Suprapubic skin (tissue), 4 donors: ENCODE measurements at regions not wholly inside any gene's neighbourhood (a gene's known extent, or its start where the extent isn't known, plus 50 kb on each side); places are given as distances from the start of the nearest gene placed in this dataset.

Experiments used
- DNase-seq, 2 donors: peaks; one replicate each; pipeline ENCODE4 v3.0.0-alpha.2; 2019; ENCODE audit warnings: low spot score in 2 of 2
- H3K27ac ChIP-seq: fragments of 200-600 bp; sonication (generic); one replicate; pipeline ENCODE4 v1.5.1; 2019
- H3K27me3 ChIP-seq: fragments of 200-600 bp; sonication (generic); one replicate; pipeline ENCODE4 v1.5.1; 2019
- H3K36me3 ChIP-seq: fragments of 200-600 bp; sonication (generic); one replicate; pipeline ENCODE4 v1.5.1; 2019
- H3K4me1 ChIP-seq: fragments of 200-600 bp; sonication (generic); one replicate; pipeline ENCODE4 v1.5.1; 2019
- H3K4me3 ChIP-seq: fragments of 200-600 bp; sonication (generic); one replicate; pipeline ENCODE4 v1.5.1; 2019; ENCODE audit warnings: mild to moderate bottlenecking
- H3K9me3 ChIP-seq: fragments of 200-600 bp; sonication (generic); one replicate; pipeline ENCODE4 v1.5.1; 2019
- EP300 ChIP-seq: sonication (generic); formaldehyde crosslinking; IDR thresholded peaks from one replicate; pipeline ENCODE4 v1.6.1; 2017; ENCODE audit warnings: antibody characterized with exemption
- POLR2A ChIP-seq, 2 donors: fragments of 450-650 bp; IDR thresholded peaks; one replicate each; pipeline ENCODE4 v1.6.1; 2017; ENCODE audit warnings: antibody characterized with exemption in 2 of 2, mild to moderate bottlenecking in 2 of 2, moderate library complexity in 2 of 2
- POLR2AphosphoS5 ChIP-seq, 3 donors: sonication (generic); formaldehyde crosslinking; IDR thresholded peaks; one replicate each; pipeline ENCODE4 v1.6.1; 2017; ENCODE audit warnings: antibody characterized with exemption in 3 of 3
- WGBS: methylation state at CpG from one replicate; pipeline ENCODE4 v1.1.5; 2018; 5-methylcytosine and 5-hydroxymethylcytosine counted together
- TF ChIP-seq, protein P1 (sequence below), 2 donors: fragments of 200-600 bp in 1 of 2; fragments of 450-650 bp in 1 of 2; sonication (generic) in 1 of 2; IDR thresholded peaks; one replicate each; pipeline ENCODE4 v1.5.1; 2016 to 2019; ENCODE audit warnings: antibody characterized with exemption in 2 of 2, mild to moderate bottlenecking in 1 of 2, moderate library complexity in 1 of 2

DNA sequence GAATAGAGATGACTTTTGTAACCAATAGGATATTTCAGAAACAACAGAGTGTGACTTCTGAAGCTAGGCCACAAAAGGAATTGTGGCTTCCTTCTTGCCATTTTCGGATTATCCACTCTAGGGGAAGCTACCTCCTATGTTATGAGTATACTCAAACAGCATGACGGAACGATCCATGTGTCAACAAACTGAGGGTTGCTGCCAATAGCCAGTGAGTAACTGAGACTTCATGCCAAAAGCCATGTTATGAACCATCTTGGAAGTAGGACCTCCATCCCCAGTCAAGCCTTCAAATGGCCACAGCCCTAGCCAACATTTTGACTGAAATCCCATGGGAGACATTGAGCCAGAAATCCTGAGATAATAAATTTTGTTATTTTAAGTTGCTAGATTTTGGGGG, 69.0 kb upstream of the IL6 start:
- Histone ChIP-seq H3K4me1 (no peaks in the 10 kb centered on the region), H3K36me3 (no peaks in the 10 kb centered on the region), H3K9me3 (no peaks in the 10 kb centered on the region), H3K27me3 (no peaks in the 10 kb centered on the region), H3K27ac (no peak overlapping the region), H3K4me3 (no peak overlapping the region)
- TF ChIP-seq POLR2A (IDR thresholded peaks at IDR 0.05) (no peak), EP300 (no peak), POLR2AphosphoS5 (IDR thresholded peaks at IDR 0.05) (no peak)
- TF ChIP-seq, protein P1, sequence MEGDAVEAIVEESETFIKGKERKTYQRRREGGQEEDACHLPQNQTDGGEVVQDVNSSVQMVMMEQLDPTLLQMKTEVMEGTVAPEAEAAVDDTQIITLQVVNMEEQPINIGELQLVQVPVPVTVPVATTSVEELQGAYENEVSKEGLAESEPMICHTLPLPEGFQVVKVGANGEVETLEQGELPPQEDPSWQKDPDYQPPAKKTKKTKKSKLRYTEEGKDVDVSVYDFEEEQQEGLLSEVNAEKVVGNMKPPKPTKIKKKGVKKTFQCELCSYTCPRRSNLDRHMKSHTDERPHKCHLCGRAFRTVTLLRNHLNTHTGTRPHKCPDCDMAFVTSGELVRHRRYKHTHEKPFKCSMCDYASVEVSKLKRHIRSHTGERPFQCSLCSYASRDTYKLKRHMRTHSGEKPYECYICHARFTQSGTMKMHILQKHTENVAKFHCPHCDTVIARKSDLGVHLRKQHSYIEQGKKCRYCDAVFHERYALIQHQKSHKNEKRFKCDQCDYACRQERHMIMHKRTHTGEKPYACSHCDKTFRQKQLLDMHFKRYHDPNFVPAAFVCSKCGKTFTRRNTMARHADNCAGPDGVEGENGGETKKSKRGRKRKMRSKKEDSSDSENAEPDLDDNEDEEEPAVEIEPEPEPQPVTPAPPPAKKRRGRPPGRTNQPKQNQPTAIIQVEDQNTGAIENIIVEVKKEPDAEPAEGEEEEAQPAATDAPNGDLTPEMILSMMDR (IDR thresholded peaks at IDR 0.05): no peak
- 90% methylated on average over 3 of the region's 3 CpGs for WGBS
- DNase-seq: no peak

DNA sequence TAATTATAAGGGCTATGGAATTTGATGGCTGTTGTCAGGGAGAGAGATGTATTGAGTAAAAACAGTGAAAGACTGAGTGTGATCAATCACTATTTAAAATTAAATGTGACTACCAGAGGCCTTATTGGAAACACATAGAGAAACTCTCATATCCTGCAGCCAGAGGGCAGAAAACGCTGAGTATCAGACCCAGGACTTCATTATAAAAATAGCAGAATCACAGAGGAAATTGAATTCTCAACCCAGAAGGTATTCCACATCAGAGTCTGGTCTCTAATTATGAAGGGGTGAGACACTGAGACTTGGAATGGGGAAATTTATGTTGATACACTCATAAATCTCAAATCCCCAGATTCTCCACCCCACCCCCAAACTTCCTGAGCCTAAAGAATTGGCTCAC, 69.5 kb upstream of the IL6 start:
- Histone ChIP-seq H3K27me3 (no peaks in the 10 kb centered on the region), H3K4me3 (no peak overlapping the region), H3K36me3 (no peaks in the 10 kb centered on the region), H3K4me1 (no peaks in the 10 kb centered on the region), H3K9me3 (no peaks in the 10 kb centered on the region), H3K27ac (no peak overlapping the region)
- TF ChIP-seq, protein P1 (IDR thresholded peaks at IDR 0.05): no peak
- TF ChIP-seq POLR2AphosphoS5 (IDR thresholded peaks at IDR 0.05) (no peak), EP300 (no peak), POLR2A (IDR thresholded peaks at IDR 0.05) (no peak)
- DNase-seq: no peak
- 45% methylated on average over 1 of the region's 1 CpG for WGBS

DNA sequence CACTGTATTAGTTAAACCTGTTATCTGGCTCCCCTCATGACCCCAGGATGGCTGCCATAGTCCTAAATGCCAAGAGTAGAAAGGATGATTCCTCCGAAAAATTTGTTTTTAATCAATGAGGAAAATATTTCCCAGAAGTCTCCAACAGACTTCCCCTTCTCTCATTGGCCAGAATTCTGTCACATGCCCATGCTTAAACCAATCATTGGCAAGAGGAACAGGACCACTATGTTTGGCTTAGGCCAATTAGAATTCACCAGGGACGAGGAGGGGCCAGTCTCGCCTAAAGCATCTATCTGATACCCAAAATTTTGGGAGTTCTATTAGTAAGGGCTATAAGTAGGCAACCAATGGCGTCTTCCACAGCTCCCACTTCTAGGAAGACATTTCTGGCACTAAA, 71.2 kb upstream of the IL6 start:
- no peak for DNase-seq
- no peaks in the 10 kb centered on the region for H3K36me3 ChIP-seq
- no peak overlapping the region for H3K4me3 ChIP-seq
- TF ChIP-seq POLR2AphosphoS5 (IDR thresholded peaks at IDR 0.05) (no peak), EP300 (no peak), POLR2A (IDR thresholded peaks at IDR 0.05) (no peak)
- TF ChIP-seq, protein P1 (IDR thresholded peaks at IDR 0.05): no peak
- no peaks in the 10 kb centered on the region for H3K4me1 ChIP-seq
- H3K9me3 ChIP-seq: no peaks in the 10 kb centered on the region
- 89% methylated on average over 4 of the region's 4 CpGs for WGBS
- H3K27ac ChIP-seq: no peak overlapping the region
- H3K27me3 ChIP-seq: no peaks in the 10 kb centered on the region

DNA sequence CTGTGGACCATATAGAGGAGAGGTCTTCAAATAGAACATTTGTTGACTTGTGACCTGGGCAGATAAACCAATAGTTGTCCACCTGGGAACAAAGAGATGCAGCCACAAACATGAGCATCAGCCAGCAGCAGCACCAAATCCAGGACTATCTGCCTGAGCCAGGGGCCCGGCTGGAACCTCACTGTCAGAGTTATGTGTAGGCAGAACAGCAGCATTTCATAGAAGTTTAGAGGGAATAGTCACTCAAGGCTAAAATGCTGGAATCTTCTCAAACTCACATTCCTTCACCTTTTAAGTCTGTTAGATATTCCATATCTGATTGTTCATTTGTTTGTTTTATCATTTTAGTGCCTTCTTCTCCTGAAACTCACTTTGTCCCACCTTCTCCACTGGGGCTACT, 72.2 kb upstream of the IL6 start:
- Histone ChIP-seq H3K9me3 (no peaks in the 10 kb centered on the region), H3K4me3 (no peak overlapping the region), H3K27ac (no peak overlapping the region), H3K36me3 (no peaks in the 10 kb centered on the region), H3K27me3 (no peaks in the 10 kb centered on the region), H3K4me1 (no peaks in the 10 kb centered on the region)
- WGBS: 92% methylated on average over 1 of the region's 1 CpG
- DNase-seq: no peak
- no peak for TF ChIP-seq EP300

DNA sequence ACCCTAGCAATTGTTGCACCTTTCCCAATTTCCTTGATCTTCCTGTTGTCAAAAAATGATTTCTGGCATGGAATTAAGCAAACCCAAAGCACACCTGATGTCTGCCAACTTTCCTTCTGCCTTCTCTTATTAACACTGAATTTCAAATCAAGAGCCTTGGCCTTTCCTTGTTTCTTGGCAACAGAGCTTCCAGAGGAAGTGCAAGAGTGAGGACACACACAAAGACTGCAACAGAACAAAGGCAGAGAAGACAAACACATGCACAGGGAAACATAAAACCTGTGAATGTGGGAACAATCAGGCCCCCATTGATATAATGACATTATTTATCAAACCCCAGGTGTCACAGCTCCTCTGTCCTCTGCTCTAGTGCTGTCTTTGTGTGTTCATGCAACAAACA, 73.0 kb upstream of the IL6 start:
- Histone ChIP-seq H3K9me3 (no peaks in the 10 kb centered on the region), H3K4me3 (no peak overlapping the region), H3K36me3 (no peaks in the 10 kb centered on the region), H3K4me1 (no peaks in the 10 kb centered on the region), H3K27me3 (no peaks in the 10 kb centered on the region), H3K27ac (no peak overlapping the region)
- TF ChIP-seq, protein P1 (IDR thresholded peaks at IDR 0.05): no peak
- TF ChIP-seq POLR2AphosphoS5 (IDR thresholded peaks at IDR 0.05): no peak
- TF ChIP-seq EP300: no peak
- no peak for TF ChIP-seq POLR2A (IDR thresholded peaks at IDR 0.05)
- DNase-seq: no peak

DNA sequence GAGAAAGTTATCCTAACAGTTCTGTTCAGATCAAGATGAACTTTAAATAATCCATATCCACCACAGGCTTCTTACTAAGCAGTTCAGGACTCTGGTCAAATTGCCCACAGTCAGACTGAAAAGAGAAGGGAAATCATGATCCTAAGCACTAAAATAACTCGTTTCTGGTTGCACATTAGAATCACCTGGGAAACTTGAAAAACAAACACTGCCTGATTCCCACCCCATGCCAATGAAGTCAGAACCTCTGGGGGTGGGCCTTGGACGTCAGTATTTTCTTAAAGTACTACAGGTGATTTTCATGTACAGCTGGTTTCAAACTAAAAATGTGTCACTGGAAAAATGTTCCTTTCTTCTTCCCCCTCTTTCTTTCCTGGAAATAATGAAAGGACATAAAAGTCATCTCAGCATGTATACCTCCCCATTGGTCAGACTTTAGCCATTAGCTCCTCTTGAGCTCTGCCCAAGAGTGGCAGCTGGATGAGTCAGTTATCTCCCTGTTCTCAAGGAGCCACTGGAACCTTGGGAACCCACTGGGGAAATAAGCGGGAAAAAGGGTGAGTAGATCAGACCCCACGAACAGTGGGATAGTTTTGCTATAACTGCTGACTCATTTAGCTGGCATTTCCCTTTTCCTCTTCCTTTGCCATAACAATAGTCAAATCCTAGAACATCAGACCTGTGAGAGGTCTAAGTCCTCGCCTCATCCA, 75.3 kb upstream of the IL6 start:
- WGBS: 57% methylated on average over 5 of the region's 5 CpGs
- Histone ChIP-seq H3K27me3 (no peaks in the 10 kb centered on the region), H3K36me3 (no peaks in the 10 kb centered on the region), H3K9me3 (peaks cover under 1% of the 10 kb centered on the region), H3K27ac (no peak overlapping the region), H3K4me1 (no peaks in the 10 kb centered on the region), H3K4me3 (no peak overlapping the region)
- no peak for DNase-seq
- TF ChIP-seq, protein P1 (IDR thresholded peaks at IDR 0.05): no peak
- TF ChIP-seq POLR2A (IDR thresholded peaks at IDR 0.05) (no peak), EP300 (no peak), POLR2AphosphoS5 (IDR thresholded peaks at IDR 0.05) (no peak)
